Stimulated activated effector memory CD8-positive, alpha-beta T cell treated with anti-CD3 and anti-CD28 coated beads, Interleukin-12 subunit alpha, Interleukin-12 subunit beta, amount 100 ng/mL, for 72 hours (primary cell): ENCODE measurements at regions not wholly inside any gene's neighbourhood (a gene's known extent, or its start where the extent isn't known, plus 50 kb on each side); places are given as distances from the start of the nearest gene placed in this dataset.
"Not testable (repeated sequence)": the region's sequence is repeated elsewhere in the genome, so short reads cannot be mapped to it uniquely, and the experiment has no call there.

Experiments used
- ATAC-seq: fragments of 150-1000 bp; cut with Tn5 transposase; 2 replicates; pipeline ENCODE4 v1.10.0; 2021
- DNase-seq, 2 donors: peaks; one replicate each; pipeline ENCODE4 v3.0.0; 2021 to 2022; ENCODE audit warnings: low spot score in 2 of 2
- H3K27ac Mint-ChIP-seq: one replicate; pipeline ENCODE4 v1.8.0; 2022; ENCODE audit warnings: mild to moderate bottlenecking, mixed read lengths
- H3K36me3 Mint-ChIP-seq: one replicate; pipeline ENCODE4 v1.8.0; 2022; ENCODE audit warnings: mild to moderate bottlenecking, mixed read lengths
- H3K4me1 Mint-ChIP-seq: one replicate; pipeline ENCODE4 v1.8.0; 2022; ENCODE audit warnings: mixed read lengths
- H3K4me3 Mint-ChIP-seq: one replicate; pipeline ENCODE4 v1.8.0; 2022; ENCODE audit warnings: mild to moderate bottlenecking, mixed read lengths
- H3K9me3 Mint-ChIP-seq: one replicate; pipeline ENCODE4 v1.8.0; 2022; ENCODE audit warnings: mixed read lengths

GRCh38 chr5:34205347-34205746 lies 162.3 kb upstream of the C1QTNF3 start:
- not testable (repeated sequence) for ATAC-seq, H3K36me3 Mint-ChIP-seq, H3K4me1 Mint-ChIP-seq, H3K4me3 Mint-ChIP-seq, H3K9me3 Mint-ChIP-seq, DNase-seq, H3K27ac Mint-ChIP-seq

- not testable (repeated sequence) for H3K4me1 Mint-ChIP-seq, H3K27ac Mint-ChIP-seq, ATAC-seq, DNase-seq, H3K4me3 Mint-ChIP-seq, H3K36me3 Mint-ChIP-seq, H3K9me3 Mint-ChIP-seq
Observed at GRCh38 chr5:34217386-34217785, 174.4 kb upstream of the C1QTNF3 start.

GRCh38 chr5:34221329-34222073 lies 178.5 kb upstream of the C1QTNF3 start:
- DNase-seq, H3K4me1 Mint-ChIP-seq, H3K36me3 Mint-ChIP-seq, H3K27ac Mint-ChIP-seq, ATAC-seq, H3K9me3 Mint-ChIP-seq, H3K4me3 Mint-ChIP-seq: not testable (repeated sequence)

- not testable (repeated sequence) for ATAC-seq, DNase-seq, H3K4me1 Mint-ChIP-seq, H3K36me3 Mint-ChIP-seq, H3K27ac Mint-ChIP-seq, H3K4me3 Mint-ChIP-seq, H3K9me3 Mint-ChIP-seq
Observed at GRCh38 chr5:34223158-34223557, 180.1 kb upstream of the C1QTNF3 start.

GRCh38 chr5:34230402-34230801 lies 187.4 kb upstream of the C1QTNF3 start:
- H3K4me1 Mint-ChIP-seq, DNase-seq, H3K4me3 Mint-ChIP-seq, H3K36me3 Mint-ChIP-seq, ATAC-seq, H3K27ac Mint-ChIP-seq, H3K9me3 Mint-ChIP-seq: not testable (repeated sequence)

- Mint-ChIP-seq H3K4me3 (peak overlapping the region; percentile 65), H3K27ac (peak overlapping the region; percentile 40)
Observed at GRCh38 chr5:34243802-34244201, 200.8 kb upstream of the C1QTNF3 start.

GRCh38 chr5:34244281-34245031 lies 201.4 kb upstream of the C1QTNF3 start:
- DNase-seq (peak; percentile 48 to 85), ATAC-seq (peak; percentile 97)
- H3K36me3 Mint-ChIP-seq, H3K9me3 Mint-ChIP-seq, H3K4me1 Mint-ChIP-seq: not testable (repeated sequence)
- Mint-ChIP-seq H3K27ac (peak overlapping the region; percentile 40), H3K4me3 (peak overlapping the region; percentile 65)

More at GRCh38 chr5:34243802-34244201, 200.8 kb upstream of the C1QTNF3 start:
- H3K36me3 Mint-ChIP-seq, ATAC-seq, H3K4me1 Mint-ChIP-seq, DNase-seq, H3K9me3 Mint-ChIP-seq: not testable (repeated sequence)

- not testable (repeated sequence) for H3K36me3 Mint-ChIP-seq, H3K4me1 Mint-ChIP-seq, H3K27ac Mint-ChIP-seq, DNase-seq, H3K4me3 Mint-ChIP-seq, H3K9me3 Mint-ChIP-seq
- ATAC-seq, result peak; percentile 97
Observed at GRCh38 chr5:34245032-34245394, 202.0 kb upstream of the C1QTNF3 start.

GRCh38 chr5:34245813-34246212 lies 202.8 kb upstream of the C1QTNF3 start:
- not testable (repeated sequence) for H3K4me1 Mint-ChIP-seq, ATAC-seq, H3K36me3 Mint-ChIP-seq, H3K9me3 Mint-ChIP-seq
- Mint-ChIP-seq H3K4me3 (peak overlapping the region; percentile 55), H3K27ac (peak overlapping the region; percentile 50)
- DNase-seq, result peak in 1 of 2 donors; percentile 50

- not testable (repeated sequence) for H3K36me3 Mint-ChIP-seq, H3K4me1 Mint-ChIP-seq, DNase-seq, H3K27ac Mint-ChIP-seq, H3K4me3 Mint-ChIP-seq, ATAC-seq, H3K9me3 Mint-ChIP-seq
Observed at GRCh38 chr5:34258598-34258997, 215.6 kb upstream of the C1QTNF3 start.

GRCh38 chr5:34261020-34261419 lies 218.0 kb upstream of the C1QTNF3 start:
- not testable (repeated sequence) for H3K4me1 Mint-ChIP-seq, H3K36me3 Mint-ChIP-seq, H3K9me3 Mint-ChIP-seq, H3K4me3 Mint-ChIP-seq, ATAC-seq, DNase-seq, H3K27ac Mint-ChIP-seq

- not testable (repeated sequence) for H3K4me1 Mint-ChIP-seq, H3K9me3 Mint-ChIP-seq, H3K4me3 Mint-ChIP-seq, H3K27ac Mint-ChIP-seq, H3K36me3 Mint-ChIP-seq, DNase-seq, ATAC-seq
Observed at GRCh38 chr5:34266151-34266550, 223.1 kb upstream of the C1QTNF3 start.

GRCh38 chr5:34296759-34297158 lies 253.7 kb upstream of the C1QTNF3 start:
- not testable (repeated sequence) for H3K4me3 Mint-ChIP-seq, H3K4me1 Mint-ChIP-seq, DNase-seq, H3K27ac Mint-ChIP-seq, H3K9me3 Mint-ChIP-seq, H3K36me3 Mint-ChIP-seq
- ATAC-seq, result peak; percentile 8

GRCh38 chr5:34329201-34329600 lies 286.2 kb upstream of the C1QTNF3 start:
- DNase-seq, H3K36me3 Mint-ChIP-seq, ATAC-seq: not testable (repeated sequence)

GRCh38 chr5:34329611-34330108 lies 286.6 kb upstream of the C1QTNF3 start:
- not testable (repeated sequence) for ATAC-seq, H3K4me3 Mint-ChIP-seq, H3K9me3 Mint-ChIP-seq, H3K4me1 Mint-ChIP-seq, H3K36me3 Mint-ChIP-seq, DNase-seq, H3K27ac Mint-ChIP-seq

More at GRCh38 chr5:34329201-34329600, 286.2 kb upstream of the C1QTNF3 start:
- H3K9me3 Mint-ChIP-seq, H3K4me3 Mint-ChIP-seq, H3K4me1 Mint-ChIP-seq, H3K27ac Mint-ChIP-seq: not testable (repeated sequence)
